ENCODE measurements at regions not wholly inside any gene's neighbourhood (a gene's known extent, or its start where the extent isn't known, plus 50 kb on each side); places are given as distances from the start of the nearest gene placed in this dataset.

DNA sequence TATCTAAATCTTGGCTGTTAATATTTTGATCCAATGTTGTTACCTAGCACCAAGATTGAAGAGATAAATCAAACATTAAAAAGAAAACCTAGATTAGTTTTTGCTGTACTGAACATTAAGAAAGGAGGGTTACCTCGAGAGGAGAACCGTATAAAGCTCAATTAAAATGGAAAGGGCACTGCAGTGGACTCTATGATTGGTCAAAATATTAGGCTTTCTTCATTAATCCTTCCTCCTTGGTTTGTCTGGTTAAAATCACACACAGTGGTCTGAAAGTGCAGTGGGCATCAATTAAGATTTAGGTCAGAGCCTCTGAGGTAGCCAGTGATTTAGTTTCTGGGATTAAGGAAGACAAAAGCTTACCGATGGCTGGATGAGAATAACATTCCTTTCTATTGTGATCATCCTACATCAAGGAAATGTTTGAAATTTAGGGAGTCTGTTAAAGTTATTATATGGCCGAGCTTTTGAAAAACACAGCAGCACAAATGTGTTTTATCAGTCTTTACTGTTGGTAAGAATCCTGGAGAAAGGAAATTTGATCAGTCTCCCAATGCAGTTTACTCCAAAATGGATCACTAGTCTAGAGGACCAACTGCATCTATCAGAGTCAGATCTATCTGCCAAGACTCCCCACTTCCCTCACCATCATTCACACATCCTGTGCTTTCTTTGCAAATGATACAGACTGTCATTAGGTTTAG is 134.6 kb upstream of the NEDD9 start:
- TF ChIP-seq, protein P1, sequence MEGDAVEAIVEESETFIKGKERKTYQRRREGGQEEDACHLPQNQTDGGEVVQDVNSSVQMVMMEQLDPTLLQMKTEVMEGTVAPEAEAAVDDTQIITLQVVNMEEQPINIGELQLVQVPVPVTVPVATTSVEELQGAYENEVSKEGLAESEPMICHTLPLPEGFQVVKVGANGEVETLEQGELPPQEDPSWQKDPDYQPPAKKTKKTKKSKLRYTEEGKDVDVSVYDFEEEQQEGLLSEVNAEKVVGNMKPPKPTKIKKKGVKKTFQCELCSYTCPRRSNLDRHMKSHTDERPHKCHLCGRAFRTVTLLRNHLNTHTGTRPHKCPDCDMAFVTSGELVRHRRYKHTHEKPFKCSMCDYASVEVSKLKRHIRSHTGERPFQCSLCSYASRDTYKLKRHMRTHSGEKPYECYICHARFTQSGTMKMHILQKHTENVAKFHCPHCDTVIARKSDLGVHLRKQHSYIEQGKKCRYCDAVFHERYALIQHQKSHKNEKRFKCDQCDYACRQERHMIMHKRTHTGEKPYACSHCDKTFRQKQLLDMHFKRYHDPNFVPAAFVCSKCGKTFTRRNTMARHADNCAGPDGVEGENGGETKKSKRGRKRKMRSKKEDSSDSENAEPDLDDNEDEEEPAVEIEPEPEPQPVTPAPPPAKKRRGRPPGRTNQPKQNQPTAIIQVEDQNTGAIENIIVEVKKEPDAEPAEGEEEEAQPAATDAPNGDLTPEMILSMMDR (IDR thresholded peaks at IDR 0.05; ENCODE audit: low read depth, low read length, missing control alignments): no peak
- DNase-seq (ENCODE audit: low read depth): no peak
- H3K4me3 ChIP-seq (ENCODE audit: low read depth, low read length): no peak overlapping the region; the same call in 1 of the 2 replicates

DNA sequence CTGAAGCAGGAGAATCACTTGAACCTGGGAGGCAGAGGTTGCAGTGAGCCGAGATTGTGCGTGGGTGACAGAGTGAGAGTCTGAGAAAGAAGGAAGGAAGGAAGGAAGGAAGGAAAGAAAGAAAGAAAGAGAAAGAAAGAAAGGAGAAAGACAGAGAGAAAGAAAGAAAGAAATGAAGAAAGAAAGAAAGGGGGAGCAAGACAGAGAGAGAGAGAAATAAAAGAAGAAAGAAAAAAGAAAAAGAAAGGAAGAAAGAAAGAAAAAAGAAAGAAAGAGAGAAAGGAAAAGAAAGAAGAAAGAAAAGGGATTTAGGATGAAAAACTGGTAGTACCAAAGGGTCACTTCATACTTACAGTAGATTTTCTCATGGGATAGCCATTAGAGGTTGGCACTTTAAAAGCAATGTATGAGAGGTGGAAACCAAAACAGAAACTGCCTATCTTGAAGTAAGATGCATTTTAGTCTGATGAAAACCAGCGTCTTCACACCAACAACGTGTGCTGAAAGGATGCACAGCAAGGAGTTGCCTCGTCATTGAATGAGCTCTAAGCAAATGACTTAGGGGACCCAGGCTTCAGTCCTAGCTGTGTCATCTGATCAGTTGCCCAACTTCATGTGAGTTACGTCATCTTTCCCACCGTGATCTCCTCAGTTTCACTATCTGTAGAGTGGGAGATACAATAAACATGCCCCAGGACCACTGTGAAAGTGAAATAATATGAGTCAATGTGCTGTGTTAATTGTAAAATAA is 133.9 kb upstream of the NEDD9 start:
- no peak overlapping the region; the same call in 1 of the 2 replicates for H3K4me3 ChIP-seq (ENCODE audit: low read depth, low read length)
- DNase-seq (ENCODE audit: low read depth): peak; percentile 79
- TF ChIP-seq, protein P1 (IDR thresholded peaks at IDR 0.05; ENCODE audit: low read depth, low read length, missing control alignments): no peak

GRCh38 chr6:11364971-11365397 is 132.5 kb upstream of the NEDD9 start:
- H3K4me3 ChIP-seq (ENCODE audit: low read depth, low read length): no peak overlapping the region
- TF ChIP-seq, protein P1 (IDR thresholded peaks at IDR 0.05; ENCODE audit: low read depth, low read length, missing control alignments): no peak
- DNase-seq (ENCODE audit: low read depth): no peak

DNA sequence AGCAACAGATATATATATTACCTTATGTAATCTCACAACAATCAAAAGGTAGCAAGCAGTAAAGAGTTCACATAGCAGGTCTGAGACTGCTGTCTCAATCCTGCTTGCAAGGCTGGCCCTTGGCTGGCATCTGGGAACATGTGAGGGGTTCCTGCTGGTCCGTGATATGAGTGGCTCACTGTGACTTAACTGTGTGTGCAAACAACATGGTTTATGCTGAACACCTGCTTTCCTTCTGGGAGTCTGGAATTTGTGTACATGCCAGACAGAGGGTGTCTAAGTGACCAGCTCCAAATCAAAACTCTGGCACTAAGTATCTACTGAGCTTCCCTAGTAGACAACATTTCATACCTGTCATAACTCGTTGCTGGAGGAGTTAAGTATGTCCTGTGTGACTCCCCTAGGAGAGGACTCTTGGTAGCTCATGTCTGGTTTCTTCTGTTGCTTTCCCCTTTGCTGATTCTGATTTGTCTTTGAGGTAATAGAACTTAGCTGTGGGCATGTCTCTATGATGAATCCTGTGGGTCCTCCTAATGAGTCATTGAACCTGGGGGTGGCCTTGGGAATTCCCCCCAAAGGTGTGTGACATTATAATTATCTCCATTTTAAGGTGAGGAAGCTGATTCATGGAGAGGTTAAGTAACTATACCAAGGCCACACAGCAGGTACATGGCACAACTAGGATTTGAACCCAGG is 131.6 kb upstream of the NEDD9 start:
- TF ChIP-seq, protein P1 (IDR thresholded peaks at IDR 0.05; ENCODE audit: low read depth, low read length, missing control alignments): no peak
- no peak for DNase-seq (ENCODE audit: low read depth)
- no peak overlapping the region for H3K4me3 ChIP-seq (ENCODE audit: low read depth, low read length)

DNA sequence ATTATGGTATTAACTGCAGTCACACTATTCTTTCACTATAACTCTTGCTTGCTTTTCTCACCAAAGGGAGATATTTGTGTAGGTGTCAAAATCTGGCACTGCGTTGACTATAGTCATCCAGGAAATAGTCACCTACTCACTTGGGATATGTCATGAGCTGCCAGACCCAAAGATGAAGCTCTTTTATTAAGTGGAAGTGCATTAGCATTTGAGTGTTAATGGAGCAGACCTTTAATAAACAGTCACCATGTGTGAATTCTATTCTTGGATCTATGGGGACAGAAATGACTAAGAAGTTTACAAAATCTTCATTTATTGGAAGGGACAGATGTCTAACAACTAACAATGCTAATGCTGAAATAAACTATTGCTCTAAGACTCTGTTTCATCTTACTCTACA is 130.1 kb upstream of the NEDD9 start:
- DNase-seq (ENCODE audit: low read depth): no peak
- no peak overlapping the region for H3K4me3 ChIP-seq (ENCODE audit: low read depth, low read length)
- TF ChIP-seq, protein P1 (IDR thresholded peaks at IDR 0.05; ENCODE audit: low read depth, low read length, missing control alignments): no peak

DNA sequence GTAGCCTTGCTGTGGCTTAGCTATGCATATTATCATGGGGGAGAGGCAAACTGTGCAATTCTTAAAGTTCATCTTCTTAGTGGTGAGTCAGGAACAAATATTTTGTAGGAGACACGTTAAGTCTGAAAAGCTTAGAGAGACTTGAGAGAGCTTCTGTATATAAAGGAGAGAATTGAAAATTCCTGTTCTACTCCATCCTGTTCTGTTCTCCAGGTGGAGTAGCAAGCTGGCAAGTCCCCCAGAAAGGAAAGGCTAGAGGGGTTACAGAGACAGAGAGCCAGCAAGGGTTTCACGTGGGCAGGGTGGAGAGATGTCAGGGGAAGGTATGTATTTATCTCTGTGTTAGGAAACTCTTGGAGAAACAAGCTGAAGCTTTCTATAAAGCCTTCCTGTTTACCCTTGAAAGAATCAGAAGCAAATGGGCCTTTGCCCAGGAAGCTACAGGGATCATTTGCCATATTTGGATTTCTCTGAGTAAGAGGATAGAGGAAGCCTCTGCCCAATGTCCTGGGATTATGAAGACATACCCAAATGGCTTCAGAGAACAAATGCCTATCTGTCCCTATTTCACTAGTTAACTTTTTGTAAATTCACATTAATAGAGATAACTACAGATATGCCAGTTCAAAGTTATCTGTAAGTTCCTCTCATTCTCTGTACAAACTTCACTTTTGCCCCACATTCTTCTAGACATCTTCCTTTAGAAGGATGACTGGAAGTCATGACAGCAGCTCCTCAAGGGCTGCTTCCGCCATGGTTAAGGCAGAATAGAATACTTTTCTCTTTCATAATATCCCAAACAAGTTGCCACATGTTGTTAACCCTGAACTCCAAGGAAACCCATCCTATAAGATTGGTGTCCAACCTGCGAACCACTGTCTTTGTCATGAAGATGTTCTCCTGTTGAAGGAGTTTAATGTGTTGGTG is 126.7 kb upstream of the NEDD9 start:
- TF ChIP-seq, protein P1 (IDR thresholded peaks at IDR 0.05; ENCODE audit: low read depth, low read length, missing control alignments): no peak
- DNase-seq (ENCODE audit: low read depth): no peak
- no peak overlapping the region for H3K4me3 ChIP-seq (ENCODE audit: low read depth, low read length)

Data from GM12864 (cell line).